NCI-H2227 treated with DMSO at 0.1 percent for 48 hours (cell line): ENCODE measurements at regions not wholly inside any gene's neighbourhood (a gene's known extent, or its start where the extent isn't known, plus 50 kb on each side); places are given as distances from the start of the nearest gene placed in this dataset.
"Not testable (repeated sequence)": the region's sequence is repeated elsewhere in the genome, so short reads cannot be mapped to it uniquely, and the experiment has no call there.

ENCODE experiments used
- DNase-seq: peaks from one replicate; lab custom pipeline; 2025; lab: John Stamatoyannopoulos, UW

GRCh38 chrX:44675362-44676024, 132.8 kb upstream of the FUNDC1 start:
- DNase-seq, result peak; percentile 23

GRCh38 chrX:44674906-44675305, 132.2 kb upstream of the FUNDC1 start:
- no peak for DNase-seq

GRCh38 chrX:44669626-44670025, 127.0 kb upstream of the FUNDC1 start:
- DNase-seq, result no peak

- no peak for DNase-seq
Measured at GRCh38 chrX:44667771-44668170, 125.1 kb upstream of the FUNDC1 start.

- DNase-seq, result not testable (repeated sequence)
Measured at GRCh38 chrX:44657718-44658246, 115.1 kb upstream of the FUNDC1 start.

GRCh38 chrX:44651358-44651757, 108.7 kb upstream of the FUNDC1 start:
- no peak for DNase-seq

GRCh38 chrX:44643723-44644122, 101.1 kb upstream of the FUNDC1 start:
- DNase-seq, result no peak

GRCh38 chrX:44637282-44637681, 94.6 kb upstream of the FUNDC1 start:
- DNase-seq, result no peak

- DNase-seq, result no peak
Measured at GRCh38 chrX:44621078-44621477, 78.4 kb upstream of the FUNDC1 start.

GRCh38 chrX:44619039-44619438, 76.4 kb upstream of the FUNDC1 start:
- DNase-seq, result no peak

GRCh38 chrX:44596277-44596676, 53.6 kb upstream of the FUNDC1 start:
- DNase-seq, result no peak
